Cardiac septum (tissue), 1 donor: ENCODE measurements at regions not wholly inside any gene's neighbourhood (a gene's known extent, or its start where the extent isn't known, plus 50 kb on each side); places are given as distances from the start of the nearest gene placed in this dataset.
"Not testable (repeated sequence)": the region's sequence is repeated elsewhere in the genome, so short reads cannot be mapped to it uniquely, and the experiment has no call there.

Experiments
- DNase-seq: peaks from one replicate; pipeline ENCODE4 v3.0.0-alpha.2; 2020; ENCODE audit warnings: low spot score
- intact Hi-C: fragments of 100-400 bp; cut with DNase I; formaldehyde crosslinking; loops from one replicate; pipeline ENCODE4 v1.14.0; 2022
- donor health status: DM: no; HTN: no; CAD: no.

DNA sequence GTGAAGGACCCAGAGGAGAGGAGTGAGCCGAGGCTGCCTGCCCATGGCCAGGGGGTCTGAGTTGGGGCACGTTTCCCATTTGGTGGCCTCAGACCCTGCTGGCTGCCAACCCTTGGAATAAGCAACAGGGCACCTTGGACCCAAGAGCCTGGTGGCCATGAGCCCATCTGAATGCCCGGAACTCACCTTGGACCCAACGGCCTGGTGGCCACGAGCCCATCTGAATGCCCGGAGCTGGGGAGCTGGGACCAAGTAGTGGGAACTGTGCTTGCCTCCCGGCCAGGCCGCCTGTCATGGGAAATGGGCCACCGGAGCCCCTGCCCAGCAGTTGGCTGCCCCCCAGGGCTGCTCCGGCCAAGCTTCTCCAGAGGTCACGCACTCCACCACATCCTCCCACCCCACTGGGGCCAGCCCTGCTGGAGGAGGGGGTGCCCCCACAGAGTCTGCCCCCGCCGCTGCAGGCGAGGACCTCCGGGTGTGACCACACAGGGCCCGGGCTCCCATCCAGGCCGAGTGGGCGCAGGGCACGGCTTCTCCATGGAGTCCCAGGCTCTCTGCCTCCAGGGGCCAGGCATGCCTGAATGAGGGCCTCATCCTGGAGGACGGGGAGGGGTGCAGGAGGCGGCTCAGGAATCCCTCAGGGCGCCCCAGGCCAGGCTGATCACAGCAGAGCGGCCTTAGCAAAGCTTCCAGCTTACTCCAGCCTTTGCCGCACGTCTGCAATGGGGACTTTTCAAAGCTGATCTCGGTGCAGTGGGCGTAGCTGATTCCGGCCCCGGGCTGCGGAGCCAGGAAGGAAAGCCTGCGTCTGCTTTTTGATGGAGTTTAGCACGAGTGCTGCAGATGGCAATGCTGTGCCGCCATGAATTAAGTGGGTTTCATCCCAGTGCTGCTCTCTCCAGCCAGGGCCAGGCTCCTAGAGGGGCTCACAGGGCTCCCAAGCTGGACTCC is 146.3 kb downstream of the LAT start:
- intact Hi-C loops, DNase-seq: not testable (repeated sequence)

DNA sequence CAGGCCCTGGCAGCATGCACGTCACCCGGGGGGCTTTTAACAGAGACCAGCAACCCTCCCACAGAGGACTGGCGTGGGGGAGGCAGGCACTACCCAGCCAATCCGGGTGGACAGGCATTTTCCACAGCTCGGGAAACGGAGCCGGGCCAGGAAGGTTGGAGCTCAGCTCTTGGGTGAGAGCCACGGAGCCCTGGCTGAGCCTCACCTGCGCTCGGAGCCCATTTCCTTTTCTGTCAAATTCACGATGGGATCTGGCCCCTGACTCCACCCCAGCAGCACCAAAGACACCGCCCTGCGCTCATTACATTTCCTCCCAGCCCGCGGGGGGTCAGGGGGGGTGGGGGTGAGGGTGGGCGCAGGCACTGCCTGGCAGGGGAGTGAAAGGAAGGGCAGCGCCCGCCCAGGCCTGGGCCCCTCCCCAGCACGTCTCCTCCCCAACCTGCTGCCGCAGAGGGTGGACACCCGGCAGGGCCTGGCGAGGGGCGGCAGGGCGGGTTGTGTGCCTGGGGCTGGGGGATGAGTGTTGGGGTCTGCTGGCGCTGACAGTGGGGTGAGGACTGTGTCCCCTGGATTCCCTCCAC is 145.4 kb downstream of the LAT start:
- intact Hi-C loops, DNase-seq: not testable (repeated sequence)

DNA sequence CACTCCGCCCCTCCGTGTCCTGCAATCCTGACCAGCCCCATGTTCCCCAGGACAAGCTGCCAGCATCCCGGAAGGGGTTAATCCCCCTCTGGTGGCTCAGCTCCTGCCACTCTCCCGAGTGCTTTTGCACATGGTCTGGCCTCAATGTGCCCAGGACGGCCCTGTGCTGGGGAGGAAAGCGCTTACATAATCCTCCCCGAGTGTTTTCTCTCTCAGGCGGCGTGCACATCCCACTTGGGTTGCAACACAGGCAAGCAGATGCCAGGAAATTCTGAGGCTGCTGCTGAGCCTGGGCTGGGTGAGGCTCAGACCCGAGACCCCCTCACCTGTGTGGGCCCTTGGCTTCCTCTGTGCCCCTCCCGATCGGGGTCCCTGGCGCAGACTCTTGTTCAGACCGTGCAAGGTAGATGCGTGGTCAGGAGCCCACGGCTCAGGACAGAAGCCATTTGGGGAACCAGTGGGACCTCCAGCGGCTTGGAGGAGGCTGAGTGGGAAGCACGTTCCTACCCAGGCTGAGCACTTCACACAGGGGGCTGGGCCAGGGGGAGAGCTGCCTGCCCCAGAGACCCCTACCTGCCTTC is 144.7 kb downstream of the LAT start:
- intact Hi-C loops: not testable (repeated sequence)
- peak; percentile 84 for DNase-seq

DNA sequence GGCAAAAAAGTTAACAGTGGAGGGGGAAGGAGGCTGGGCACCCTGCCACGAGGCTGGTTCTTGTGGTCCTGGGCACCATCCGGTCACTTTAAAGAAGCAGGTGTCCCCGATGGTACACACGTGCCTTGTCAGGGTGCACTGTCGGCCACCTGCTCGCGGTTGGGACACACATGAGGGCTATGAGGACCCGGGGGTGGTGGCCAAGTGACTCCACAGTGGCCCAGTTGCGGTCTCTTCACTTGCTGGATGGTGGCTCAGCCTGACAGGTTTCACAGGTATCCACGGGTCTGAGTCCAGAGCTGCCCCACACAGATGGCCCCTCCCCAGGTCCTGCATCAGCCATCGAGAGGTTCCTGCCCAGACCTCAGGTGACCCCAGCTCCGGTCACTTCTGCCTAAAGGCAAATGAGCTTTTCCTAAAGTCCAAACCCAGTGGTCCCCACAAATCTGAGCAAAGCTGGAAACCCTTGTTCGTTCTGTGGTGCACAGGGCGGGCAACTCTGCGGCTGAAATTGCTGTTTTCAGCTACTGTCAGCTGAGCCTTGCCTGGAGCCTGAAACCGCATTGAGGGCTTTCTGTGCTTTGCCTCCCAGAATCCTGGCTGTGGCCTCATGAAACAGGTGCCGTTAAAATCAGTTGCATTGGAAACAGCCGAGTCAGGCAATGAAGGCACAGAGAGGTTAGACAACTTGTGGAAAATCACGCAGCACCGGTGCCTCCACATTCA is 144.0 kb downstream of the LAT start:
- DNase-seq, intact Hi-C loops: not testable (repeated sequence)

DNA sequence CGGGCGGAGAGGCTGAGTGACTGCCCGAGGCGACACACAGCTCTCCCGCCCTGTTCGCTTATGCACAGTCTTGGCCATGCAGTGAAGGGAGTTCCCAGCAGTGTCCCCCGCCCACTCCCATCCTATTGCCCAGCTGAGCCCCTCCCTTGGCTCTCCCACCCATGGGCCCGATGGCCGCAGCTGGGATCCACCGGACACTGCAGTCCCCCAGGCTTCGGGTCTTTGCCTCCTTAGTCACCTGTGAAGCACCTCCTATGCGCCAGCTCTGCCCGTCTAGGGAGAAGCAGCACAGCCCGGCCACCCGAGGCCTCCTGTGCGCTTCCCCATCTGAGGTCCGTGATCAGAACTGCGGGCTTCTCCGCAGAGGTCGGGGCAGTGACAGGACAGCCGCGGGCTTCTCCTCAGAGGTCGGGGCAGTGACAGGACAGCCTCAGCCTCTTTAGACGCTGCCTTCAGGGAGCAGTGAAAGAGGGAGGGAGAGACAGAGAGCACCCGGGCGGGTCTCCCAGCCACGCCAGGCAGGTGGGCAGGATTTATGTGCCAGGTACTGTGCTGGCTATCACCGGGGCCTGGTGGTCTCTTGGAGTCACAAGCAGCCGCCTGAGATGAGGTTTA is 143.1 kb downstream of the LAT start:
- DNase-seq, intact Hi-C loops: not testable (repeated sequence)

- peak; percentile 33 for DNase-seq
- intact Hi-C loops: no loop called here
These were observed 141.8 kb downstream of the LAT start for GRCh38 chr16:29126616-29127015.

- intact Hi-C loops: no loop called here
- DNase-seq: peak; percentile 80
These were observed 141.2 kb downstream of the LAT start for GRCh38 chr16:29126057-29126494.

GRCh38 chr16:29124828-29125227 is 140.0 kb downstream of the LAT start:
- intact Hi-C loops: no loop called here
- peak; percentile 5 for DNase-seq

GRCh38 chr16:29124162-29124561 is 139.3 kb downstream of the LAT start:
- DNase-seq, intact Hi-C loops: not testable (repeated sequence)

DNA sequence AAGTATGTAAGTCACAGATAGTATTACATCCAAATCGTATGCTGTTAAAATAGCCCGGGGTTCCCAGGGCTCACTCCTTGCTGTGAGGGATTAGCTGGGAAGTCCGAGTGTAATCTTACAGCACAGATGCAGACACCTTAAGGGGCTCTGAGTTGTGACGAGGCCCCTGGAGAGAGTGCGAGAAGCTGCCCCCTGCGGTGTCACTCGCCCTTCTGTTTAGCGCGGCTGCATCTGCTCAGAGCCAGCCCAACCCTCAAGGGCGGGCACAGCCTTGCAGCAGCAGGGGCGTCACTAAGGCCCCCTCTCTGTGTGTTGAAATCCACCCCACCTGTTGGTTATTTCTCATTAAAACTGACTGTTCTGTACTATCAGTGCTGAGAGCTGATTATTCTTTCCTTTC is 135.8 kb downstream of the LAT start:
- intact Hi-C loops, DNase-seq: not testable (repeated sequence)

GRCh38 chr16:29118301-29118957 is 133.6 kb downstream of the LAT start:
- DNase-seq, intact Hi-C loops: not testable (repeated sequence)

DNA sequence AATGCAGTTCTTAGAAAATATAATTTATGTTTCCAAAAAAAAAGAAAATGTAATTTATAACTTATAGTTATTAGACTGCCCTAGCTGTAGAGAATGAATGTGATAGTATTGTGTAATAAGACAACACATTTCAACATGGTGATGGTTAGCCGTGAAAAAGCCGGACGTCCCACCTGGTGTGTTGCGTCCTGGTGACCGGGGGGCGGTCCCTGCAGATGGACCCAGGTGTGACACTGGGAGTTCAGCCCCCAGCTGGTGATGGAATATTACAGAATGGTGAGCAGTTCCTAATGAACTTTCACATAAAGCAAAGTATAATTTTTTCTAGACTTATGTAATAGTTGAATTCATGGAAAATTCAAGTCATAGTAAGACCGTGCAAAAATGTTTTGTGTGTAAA is 132.8 kb downstream of the LAT start:
- intact Hi-C loops: no loop called here

GRCh38 chr16:29116980-29117379 is 132.1 kb downstream of the LAT start:
- intact Hi-C loops: no loop called here
- no peak for DNase-seq

More for the DNA sequence above, 132.8 kb downstream of the LAT start:
- DNase-seq: no peak

DNA sequence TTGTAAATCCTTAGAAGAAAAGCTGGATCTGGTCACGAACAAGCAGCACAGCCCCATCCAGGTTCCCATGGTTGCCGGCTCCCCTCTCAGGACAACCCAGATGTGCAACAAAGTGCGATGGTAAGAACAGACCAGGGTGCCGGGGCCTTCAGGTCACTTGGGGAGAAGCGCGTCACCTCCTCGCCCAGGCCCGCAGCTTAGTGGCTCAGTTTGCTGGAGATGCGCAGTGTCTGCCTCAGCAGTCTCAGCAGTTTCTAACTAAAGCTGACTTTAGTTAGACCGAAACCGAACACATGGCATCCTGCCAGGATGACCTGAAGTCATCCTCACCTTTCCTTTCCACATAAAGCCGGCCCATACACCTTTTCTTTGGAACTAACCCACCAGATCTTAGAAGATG is 131.4 kb downstream of the LAT start:
- intact Hi-C loops, DNase-seq: not testable (repeated sequence)

DNA sequence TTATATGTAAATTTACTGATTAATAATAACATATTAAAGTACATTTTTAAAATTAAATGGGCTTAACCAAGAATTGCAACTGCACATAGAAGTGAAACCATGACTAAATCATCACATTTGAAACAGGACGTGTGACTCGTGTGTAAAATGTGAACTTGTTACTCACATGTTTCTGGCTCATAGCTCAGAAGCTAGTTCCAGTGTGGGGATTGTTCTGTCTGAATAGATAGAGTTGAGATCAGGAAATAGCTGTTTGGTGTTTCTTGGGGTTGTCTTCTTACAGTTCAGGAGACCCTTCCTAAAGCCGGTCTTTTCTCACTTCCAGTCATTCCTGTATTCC is 130.9 kb downstream of the LAT start:
- intact Hi-C loops: not testable (repeated sequence)

DNA sequence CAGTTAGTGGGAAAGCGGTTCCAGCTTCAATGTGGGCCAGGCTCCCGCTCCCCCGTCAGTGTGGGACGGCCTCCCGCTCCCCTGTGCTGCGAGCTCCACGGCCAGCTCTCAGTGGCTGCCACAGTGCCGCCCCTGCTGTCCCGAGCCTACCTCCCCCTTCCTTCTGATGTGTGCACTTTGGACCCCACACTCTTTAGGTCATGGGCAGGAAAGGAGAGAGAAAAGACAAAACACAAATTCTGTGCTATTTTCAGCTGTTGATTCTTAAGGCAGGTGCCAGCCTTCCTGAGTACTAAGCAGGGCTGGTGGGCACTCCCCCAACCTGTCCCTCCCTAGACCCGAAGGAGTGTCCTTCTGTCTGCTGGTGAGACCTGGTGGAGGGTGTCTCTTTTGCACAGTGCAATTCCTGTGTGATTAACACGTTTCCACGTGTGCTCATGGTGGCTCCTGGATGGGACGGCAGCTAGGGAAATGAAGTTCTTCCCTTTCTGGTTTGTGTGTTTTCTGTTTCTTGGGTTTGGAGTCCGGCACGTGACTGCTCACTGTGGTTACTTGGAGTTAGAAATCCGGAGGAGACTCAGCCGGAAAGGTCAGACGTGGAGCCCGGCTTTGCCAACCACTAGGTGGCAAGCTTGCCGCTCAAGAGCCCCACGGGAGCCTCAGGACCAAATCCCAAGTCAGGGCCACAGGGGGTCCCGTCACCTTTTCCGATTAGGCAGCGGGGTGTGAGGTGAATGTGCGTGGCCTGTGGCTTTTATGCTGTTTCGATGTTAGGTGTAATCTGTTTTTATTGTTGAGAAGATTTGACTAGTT is 130.3 kb downstream of the LAT start:
- intact Hi-C loops: loop anchor here (5.0 kb wide), 1 partner anchor 142 kb away; no protein-coding TSS in a partner anchor

More for the DNA sequence above, 130.9 kb downstream of the LAT start:
- not testable (repeated sequence) for DNase-seq

GRCh38 chr16:29114574-29114973 is 129.7 kb downstream of the LAT start:
- no peak for DNase-seq
- intact Hi-C loops: loop anchor here (5.0 kb wide), 1 partner anchor 143 kb away; no protein-coding TSS in a partner anchor

More for the DNA sequence above, 130.3 kb downstream of the LAT start:
- DNase-seq: not testable (repeated sequence)

DNA sequence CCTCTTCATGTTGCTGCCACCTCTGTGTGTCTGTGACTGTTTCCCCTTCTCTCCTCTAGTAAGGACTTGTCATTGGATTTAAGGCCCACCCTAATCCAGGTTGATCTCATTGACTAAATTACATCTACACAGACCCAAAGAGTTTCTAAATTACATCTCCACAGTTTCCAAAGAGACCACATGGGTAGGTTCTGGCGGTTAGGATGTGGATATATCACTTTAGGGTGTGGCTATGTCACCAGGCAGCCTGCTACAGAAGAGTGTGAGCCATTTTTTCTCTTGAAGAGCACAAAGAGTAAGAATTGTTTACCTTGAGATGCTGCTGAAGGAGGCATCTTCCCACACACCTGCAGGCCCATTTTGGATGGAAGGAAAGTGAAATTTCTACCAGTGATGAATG is 128.6 kb downstream of the LAT start:
- intact Hi-C loops: loop anchor here (5.0 kb wide), 1 partner anchor 144 kb away; no protein-coding TSS in a partner anchor
- not testable (repeated sequence) for DNase-seq
